A549 (cell line): ENCODE measurements at regions not wholly inside any gene's neighbourhood (a gene's known extent, or its start where the extent isn't known, plus 50 kb on each side); places are given as distances from the start of the nearest gene placed in this dataset.

Source experiments
- ATAC-seq, 2 experiments: fragments of 200-7000 bp in 1 of 2; fragments of >200 bp in 1 of 2; cut with Nextera tagmentation in 1 of 2; cut with Tn5 transposase in 1 of 2; 3 replicates each; pipeline versions ENCODE4 v1.8.0 to v1.9.1; 2018 to 2020; ENCODE audit warnings: mild to moderate bottlenecking in 1 of 2, moderate library complexity in 1 of 2
- CTCF ChIA-PET: fragments of 300-600 bp; sonication (Branson Sonifier 250); formaldehyde crosslinking; extraction: SDS; loops from one replicate; lab custom pipeline; 2021; ENCODE audit warnings: antibody characterized with exemption, inconsistent platforms; lab: Yijun Ruan, JAX
- POLR2A ChIA-PET: fragments of 350-600 bp; formaldehyde crosslinking; extraction: SDS; loops from one replicate; lab custom pipeline; 2021; ENCODE audit warnings: antibody characterized with exemption, inconsistent platforms; lab: Yijun Ruan, JAX
- DNase-seq, 2 experiments: peaks; one replicate each; pipeline versions ENCODE4 v3.0.0 to v3.0.0-alpha.2; 2011 to 2016; ENCODE audit warnings: low read depth in 1 of 2, low spot score in 1 of 2
- FAIRE-seq: peaks from 2 replicates; lab custom pipeline; 2011; peaks lifted over from hg19 to GRCh38; lab: Jason Lieb, UNC
- H3K27ac ChIP-seq, 2 experiments: fragments of >200 bp; sonication (Bioruptor Twin); formaldehyde crosslinking; 3 replicates each; pipeline ENCODE4 v1.5.1; 2016 to 2017
- H3K4me1 ChIP-seq: fragments of >200 bp; sonication (Bioruptor Twin); formaldehyde crosslinking; 3 replicates; pipeline ENCODE4 v1.6.1; 2016
- H3K4me2 ChIP-seq: fragments of >200 bp; sonication (Bioruptor Twin); formaldehyde crosslinking; 3 replicates; pipeline ENCODE4 v1.6.1; 2016
- H3K4me3 ChIP-seq: fragments of >200 bp; sonication (Bioruptor Twin); formaldehyde crosslinking; 3 replicates; pipeline ENCODE4 v1.5.1; 2016
- H3K9me3 ChIP-seq: fragments of >200 bp; sonication (Bioruptor Twin); formaldehyde crosslinking; 3 replicates; pipeline ENCODE4 v1.6.1; 2016
- BCL3 ChIP-seq: fragments of >200 bp; sonication (Bioruptor Twin); formaldehyde crosslinking; IDR thresholded peaks from 3 replicates; pipeline ENCODE4 v1.6.1; 2016
- CBX2 ChIP-seq: fragments of 200-600 bp; sonication (generic); IDR thresholded peaks from 2 replicates; pipeline ENCODE4 v1.6.1; 2016; ENCODE audit warnings: low read depth, mild to moderate bottlenecking, borderline replicate concordance
- CTCF ChIP-seq: fragments of >200 bp; sonication (Bioruptor Twin); formaldehyde crosslinking; IDR thresholded peaks from 3 replicates; pipeline ENCODE4 v1.5.1; 2016
- E2F6 ChIP-seq: IDR thresholded peaks from 2 replicates; pipeline ENCODE4 v1.6.1; 2012; ENCODE audit warnings: low read depth, borderline replicate concordance
- ELK1 ChIP-seq: fragments of 150-350 bp; IDR thresholded peaks from 2 replicates; pipeline ENCODE4 v1.6.1; 2014; ENCODE audit warnings: low read depth, mild to moderate bottlenecking, low read length
- EP300 ChIP-seq, 2 experiments: fragments of >200 bp; sonication (Bioruptor Twin); formaldehyde crosslinking; IDR thresholded peaks; 2 replicates in 1 of 2; 3 replicates in 1 of 2; pipeline ENCODE4 v1.6.1; 2016 to 2017
- ESRRA ChIP-seq: fragments of 150-350 bp; IDR thresholded peaks from 2 replicates; pipeline ENCODE4 v1.6.1; 2014; ENCODE audit warnings: mild to moderate bottlenecking, low read length, borderline replicate concordance
- FOSL2 ChIP-seq, 2 experiments: fragments of 450-650 bp in 1 of 2; fragments of >200 bp in 1 of 2; sonication (Bioruptor Twin) in 1 of 2; formaldehyde crosslinking; IDR thresholded peaks; 2 replicates each; pipeline versions ENCODE4 v1.5.0 to v1.6.1; 2016 to 2020; ENCODE audit warnings: mild to moderate bottlenecking in 1 of 2, moderate library complexity in 1 of 2
- HDAC2 ChIP-seq: fragments of 200-600 bp; sonication (generic); IDR thresholded peaks from 2 replicates; pipeline ENCODE4 v1.6.1; 2016
- HOXB5 ChIP-seq: fragments of 250-450 bp; sonication (Bioruptor Pico); IDR thresholded peaks from 2 replicates; pipeline ENCODE4 v1.5.0; 2020; ENCODE audit warnings: mild to moderate bottlenecking, moderate library complexity
- JUN ChIP-seq, 2 experiments: fragments of >200 bp; sonication (Bioruptor Twin); formaldehyde crosslinking; IDR thresholded peaks; 2 replicates in 1 of 2; 3 replicates in 1 of 2; pipeline ENCODE4 v1.6.1; 2016 to 2017
- KDM1A ChIP-seq: fragments of 200-600 bp; sonication (generic); IDR thresholded peaks from 2 replicates; pipeline ENCODE4 v1.6.1; 2016; ENCODE audit warnings: low read depth, mild to moderate bottlenecking
- MAX ChIP-seq: IDR thresholded peaks from 2 replicates; pipeline ENCODE4 v1.6.1; 2012
- MAZ ChIP-seq: fragments of 150-350 bp; IDR thresholded peaks from 2 replicates; pipeline ENCODE4 v1.6.1; 2014; ENCODE audit warnings: antibody characterized with exemption, low read depth, low read length, borderline replicate concordance
- MYC ChIP-seq: IDR thresholded peaks from 2 replicates; pipeline ENCODE4 v1.6.1; 2012; ENCODE audit warnings: mild to moderate bottlenecking, inconsistent platforms, low read length, improper control_type of control experiment, borderline replicate concordance
- NFE2L2 ChIP-seq: fragments of 150-350 bp; conservative IDR thresholded peaks from 2 replicates; pipeline ENCODE4 v1.6.1; 2014; ENCODE audit warnings: low read length
- NR3C1 ChIP-seq: fragments of >200 bp; sonication (Bioruptor Twin); formaldehyde crosslinking; IDR thresholded peaks from 3 replicates; pipeline ENCODE4 v1.6.1; 2017
- RCOR1 ChIP-seq: fragments of 150-350 bp; IDR thresholded peaks from 2 replicates; pipeline ENCODE4 v1.6.1; 2014; ENCODE audit warnings: antibody characterized with exemption, low read length, low read depth
- SMC3 ChIP-seq: fragments of >200 bp; sonication (Bioruptor Twin); formaldehyde crosslinking; IDR thresholded peaks from 3 replicates; pipeline ENCODE4 v1.6.1; 2018; ENCODE audit warnings: inconsistent platforms
- USF2 ChIP-seq: fragments of 450-650 bp; IDR thresholded peaks from 2 replicates; pipeline ENCODE4 v1.6.1; 2014; ENCODE audit warnings: antibody characterized with exemption
- WGBS: methylation state at CpG from one replicate; pipeline ENCODE4 v1.1.6; 2017; ENCODE audit errors: missing lambda C conversion rate; 5-methylcytosine and 5-hydroxymethylcytosine counted together

GRCh38 chr6:97812940-97813339 lies 529.9 kb upstream of the MMS22L start:
- ChIA-PET POLR2A (no interaction called here), CTCF (no interaction called here)
- no peak overlapping the region for H3K4me2 ChIP-seq
- H3K9me3 ChIP-seq: no peaks in the 10 kb centered on the region
- no peak for TF ChIP-seq KDM1A
- TF ChIP-seq E2F6: no peak
- TF ChIP-seq ESRRA: no peak
- TF ChIP-seq SMC3: no peak
- no peak for TF ChIP-seq MYC
- TF ChIP-seq MAZ: no peak
- TF ChIP-seq HOXB5 (CRISPR knock-in tag): no peak
- no peak for ATAC-seq
- H3K4me3 ChIP-seq: no peak overlapping the region
- no peaks in the 10 kb centered on the region for H3K4me1 ChIP-seq
- no peak for FAIRE-seq
- DNase-seq: no peak
- no peak overlapping the region for H3K27ac ChIP-seq

GRCh38 chr6:97813889-97814567 lies 531.0 kb upstream of the MMS22L start:
- CTCF ChIA-PET: no interaction called here
- no peak overlapping the region for H3K4me2 ChIP-seq
- DNase-seq: no peak
- H3K4me3 ChIP-seq: no peak overlapping the region
- no peaks in the 10 kb centered on the region for H3K4me1 ChIP-seq
- no peak overlapping the region for H3K27ac ChIP-seq
- no peaks in the 10 kb centered on the region for H3K9me3 ChIP-seq
- 0% methylated on average over 2 of the region's 4 CpGs for WGBS
- POLR2A ChIA-PET: no interaction called here
- no peak for ATAC-seq
- TF ChIP-seq NFE2L2 (no peak), ELK1 (no peak), EP300 (IDR thresholded peaks at IDR 0.05) (no peak), CBX2 (no peak), HDAC2 (no peak), FOSL2 (IDR thresholded peaks at IDR 0.05) (no peak), FOSL2 (CRISPR knock-in tag; IDR thresholded peaks at IDR 0.05) (no peak), BCL3 (no peak), SMC3 (no peak), CTCF (no peak)
- FAIRE-seq: no peak

GRCh38 chr6:97815301-97815812 lies 532.3 kb upstream of the MMS22L start:
- ChIA-PET CTCF (interaction anchor here (0.7 kb wide), 1 partner anchor 11 kb away, joined by 3 read pairs; no protein-coding TSS in a partner anchor), POLR2A (no interaction called here)
- Histone ChIP-seq H3K4me3 (no peak overlapping the region), H3K9me3 (no peaks in the 10 kb centered on the region), H3K4me2 (no peak overlapping the region), H3K27ac (no peak overlapping the region), H3K4me1 (no peaks in the 10 kb centered on the region)
- 69% methylated on average over 2 of the region's 2 CpGs for WGBS
- ATAC-seq (no peak), DNase-seq (no peak), FAIRE-seq (no peak)
- TF ChIP-seq JUN (IDR thresholded peaks at IDR 0.05): no peak
- no peak for TF ChIP-seq RCOR1
- no peak for TF ChIP-seq MAX
- TF ChIP-seq ESRRA: no peak
- TF ChIP-seq NR3C1: no peak
- no peak for TF ChIP-seq USF2
